ENCODE measurements at regions not wholly inside any gene's neighbourhood (a gene's known extent, or its start where the extent isn't known, plus 50 kb on each side); places are given as distances from the start of the nearest gene placed in this dataset.
A peak's percentile ranks its signal among the peaks of the same experiment; 100 is the strongest.

DNA sequence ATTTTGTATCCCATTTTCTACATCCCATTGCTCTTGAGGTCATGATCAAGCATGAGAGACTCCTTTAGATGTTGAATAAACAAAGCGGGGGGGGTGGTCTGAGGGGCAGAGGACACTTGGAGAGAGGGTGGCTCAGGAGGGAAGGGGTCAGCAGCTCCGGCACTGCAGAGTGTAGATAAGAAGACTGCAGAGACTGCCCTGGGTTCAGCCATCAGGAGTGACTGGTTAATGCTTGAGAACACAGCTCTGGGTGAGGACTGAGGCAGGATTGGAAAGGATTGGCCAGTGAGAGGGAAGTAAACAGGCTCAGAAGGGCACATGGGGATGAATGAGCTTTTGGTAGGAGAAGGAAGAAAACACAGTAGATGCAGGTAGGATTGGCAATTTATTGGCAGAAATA is 205.3 kb upstream of the CNR1 start:
- no peaks in the 10 kb centered on the region for H3K9me3 ChIP-seq (ENCODE audit: low read depth)
- H3K27ac ChIP-seq, result no peak overlapping the region
- in situ Hi-C loops (cut with MboI), result no loop called here
- peaks cover 25% of the 10 kb centered on the region for H3K4me1 ChIP-seq (ENCODE audit: insufficient read depth)
- H3K36me3 ChIP-seq (ENCODE audit: low read depth), result no peaks in the 10 kb centered on the region
- no peak for TF ChIP-seq EZH2phosphoT487 (IDR thresholded peaks at IDR 0.05; ENCODE audit: insufficient read depth, low read depth)
- TF ChIP-seq EZH2 (IDR thresholded peaks at IDR 0.05; ENCODE audit: insufficient read depth, poor library complexity, severe bottlenecking), result no peak
- DNase-seq, result no peak
- H3F3A ChIP-seq (ENCODE audit: insufficient read depth), result peaks cover 16% of the 10 kb centered on the region; the same call in 1 of the 2 replicates
- WGBS, 2 experiments (ENCODE audit: low coverage in 1 of 2, low lambda C conversion rate in 2 of 2, missing lambda C conversion rate in 2 of 2), result 80 to 89% methylated on average over 2 of the region's 2 CpGs
- H4K20me1 ChIP-seq (ENCODE audit: insufficient read depth), result no peaks in the 10 kb centered on the region
- no peaks in the 10 kb centered on the region for H3K79me2 ChIP-seq (ENCODE audit: insufficient read depth)
- no peak overlapping the region for H3K4me3 ChIP-seq
- no peaks in the 10 kb centered on the region; the same call in 1 of the 2 replicates for H3K27me3 ChIP-seq (replicated peaks; ENCODE audit: insufficient read depth)
- no peaks in the 10 kb centered on the region for H3K9me2 ChIP-seq (ENCODE audit: insufficient read depth)
- H3K4me2 ChIP-seq (ENCODE audit: unreplicated experiment), result no peak overlapping the region
- H2AFZ ChIP-seq, result no peak overlapping the region
- no peak overlapping the region for H3K9ac ChIP-seq

- DNase-seq, result no peak
- Histone ChIP-seq H3K4me3 (no peak overlapping the region), H3K36me3 (ENCODE audit: low read depth) (no peaks in the 10 kb centered on the region), H3K9ac (no peak overlapping the region), H3K9me3 (ENCODE audit: low read depth) (no peaks in the 10 kb centered on the region), H3F3A (ENCODE audit: insufficient read depth) (peaks cover 11% of the 10 kb centered on the region; the same call in 1 of the 2 replicates), H3K4me1 (ENCODE audit: insufficient read depth) (peaks cover 18% of the 10 kb centered on the region), H3K9me2 (ENCODE audit: insufficient read depth) (no peaks in the 10 kb centered on the region), H4K20me1 (ENCODE audit: insufficient read depth) (no peaks in the 10 kb centered on the region), H3K4me2 (ENCODE audit: unreplicated experiment) (no peak overlapping the region), H2AFZ (no peak overlapping the region), H3K79me2 (ENCODE audit: insufficient read depth) (no peaks in the 10 kb centered on the region), H3K27ac (no peak overlapping the region), H3K27me3 (replicated peaks; ENCODE audit: insufficient read depth) (no peaks in the 10 kb centered on the region; the same call in 1 of the 2 replicates)
- 83 to 89% methylated on average over 4 of the region's 4 CpGs for WGBS, 2 experiments (ENCODE audit: low coverage in 1 of 2, low lambda C conversion rate in 2 of 2, missing lambda C conversion rate in 2 of 2)
- in situ Hi-C loops (cut with MboI), result no loop called here
- TF ChIP-seq EZH2phosphoT487 (IDR thresholded peaks at IDR 0.05; ENCODE audit: insufficient read depth, low read depth), result no peak
- no peak for TF ChIP-seq EZH2 (IDR thresholded peaks at IDR 0.05; ENCODE audit: insufficient read depth, poor library complexity, severe bottlenecking)
Observed at GRCh38 chr6:88370127-88370710, 204.1 kb upstream of the CNR1 start.

DNA sequence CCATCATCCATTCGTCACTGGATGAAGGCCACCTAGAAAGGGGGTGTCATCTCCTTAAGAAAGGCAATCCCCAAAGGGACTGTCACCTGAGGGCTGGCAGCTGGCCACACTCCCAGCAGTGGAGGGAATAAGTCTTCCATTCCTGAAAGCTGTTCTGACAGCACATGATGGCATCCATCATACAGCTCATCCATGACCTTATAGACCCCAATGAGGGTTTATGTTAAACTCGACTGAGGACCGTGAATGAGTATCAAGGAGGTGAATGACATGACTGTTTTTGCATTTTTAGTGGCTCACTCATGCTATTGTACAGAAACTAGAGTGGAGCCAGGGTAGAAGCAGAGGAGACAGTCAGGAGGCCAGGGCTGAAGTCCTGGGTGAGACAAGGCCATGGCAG is 203.1 kb upstream of the CNR1 start:
- Histone ChIP-seq H3K79me2 (ENCODE audit: insufficient read depth) (no peaks in the 10 kb centered on the region), H3K9me2 (ENCODE audit: insufficient read depth) (no peaks in the 10 kb centered on the region), H3F3A (ENCODE audit: insufficient read depth) (peaks cover 11% of the 10 kb centered on the region; the same call in 1 of the 2 replicates), H3K9ac (no peak overlapping the region), H3K4me1 (ENCODE audit: insufficient read depth) (peaks cover 18% of the 10 kb centered on the region), H3K9me3 (ENCODE audit: low read depth) (no peaks in the 10 kb centered on the region), H2AFZ (no peak overlapping the region), H3K4me3 (no peak overlapping the region), H3K27ac (no peak overlapping the region), H3K36me3 (ENCODE audit: low read depth) (no peaks in the 10 kb centered on the region), H3K4me2 (ENCODE audit: unreplicated experiment) (no peak overlapping the region), H4K20me1 (ENCODE audit: insufficient read depth) (no peaks in the 10 kb centered on the region), H3K27me3 (replicated peaks; ENCODE audit: insufficient read depth) (no peaks in the 10 kb centered on the region; the same call in 1 of the 2 replicates)
- DNase-seq, result no peak
- in situ Hi-C loops (cut with MboI), result no loop called here
- no peak for TF ChIP-seq EZH2 (IDR thresholded peaks at IDR 0.05; ENCODE audit: insufficient read depth, poor library complexity, severe bottlenecking)
- no peak for TF ChIP-seq EZH2phosphoT487 (IDR thresholded peaks at IDR 0.05; ENCODE audit: insufficient read depth, low read depth)
- WGBS, 2 experiments (ENCODE audit: low coverage in 1 of 2, low lambda C conversion rate in 2 of 2, missing lambda C conversion rate in 2 of 2), result 69 to 73% methylated on average over 3 of the region's 3 CpGs

GRCh38 chr6:88368071-88368787 is 202.1 kb upstream of the CNR1 start:
- Histone ChIP-seq H3F3A (ENCODE audit: insufficient read depth) (peaks cover 11% of the 10 kb centered on the region; the same call in 1 of the 2 replicates), H3K4me2 (ENCODE audit: unreplicated experiment) (peak overlapping the region; percentile 56), H3K4me3 (no peak overlapping the region), H3K27me3 (replicated peaks; ENCODE audit: insufficient read depth) (no peaks in the 10 kb centered on the region; the same call in 1 of the 2 replicates), H3K79me2 (ENCODE audit: insufficient read depth) (no peaks in the 10 kb centered on the region), H3K36me3 (ENCODE audit: low read depth) (no peaks in the 10 kb centered on the region), H3K9me2 (ENCODE audit: insufficient read depth) (no peaks in the 10 kb centered on the region), H3K4me1 (ENCODE audit: insufficient read depth) (peaks cover 18% of the 10 kb centered on the region), H3K9me3 (ENCODE audit: low read depth) (no peaks in the 10 kb centered on the region), H3K9ac (no peak overlapping the region), H4K20me1 (ENCODE audit: insufficient read depth) (no peaks in the 10 kb centered on the region), H2AFZ (no peak overlapping the region), H3K27ac (peak overlapping the region; percentile 2; the same call in 1 of the 2 replicates)
- in situ Hi-C loops (cut with MboI), result no loop called here
- TF ChIP-seq EZH2 (IDR thresholded peaks at IDR 0.05; ENCODE audit: insufficient read depth, poor library complexity, severe bottlenecking) (no peak), EZH2phosphoT487 (IDR thresholded peaks at IDR 0.05; ENCODE audit: insufficient read depth, low read depth) (no peak)
- 25 to 30% methylated on average over 2 of the region's 2 CpGs for WGBS, 2 experiments (ENCODE audit: low coverage in 1 of 2, low lambda C conversion rate in 2 of 2, missing lambda C conversion rate in 2 of 2)
- DNase-seq, result peak; percentile 79
